ENCODE measurements at regions not wholly inside any gene's neighbourhood (a gene's known extent, or its start where the extent isn't known, plus 50 kb on each side); places are given as distances from the start of the nearest gene placed in this dataset.

DNA sequence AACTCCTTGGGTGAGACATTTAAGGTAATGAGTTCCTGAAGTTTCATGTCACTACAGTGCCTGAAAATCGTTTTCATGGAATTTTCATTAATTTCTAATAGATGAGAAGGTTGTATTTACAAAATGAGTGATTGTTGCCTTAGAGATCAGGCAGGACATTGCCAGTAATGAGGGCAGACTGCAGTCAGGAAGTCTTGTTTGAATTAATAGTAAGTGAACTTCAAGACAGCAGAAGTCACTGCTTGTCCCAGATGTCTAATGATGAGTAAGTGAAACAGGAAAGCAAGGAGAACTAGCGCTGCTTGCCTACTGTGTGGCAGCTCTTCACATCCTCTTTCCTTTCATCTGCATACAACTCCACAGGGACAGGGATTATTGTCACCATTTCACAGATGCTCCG is 237.4 kb downstream of the BAMBI start:
- Histone ChIP-seq H3K36me3 (ENCODE audit: insufficient read depth, low read length) (no peaks in the 10 kb centered on the region), H3K9me3 (ENCODE audit: control insufficient read depth, insufficient read depth, low read length) (no peaks in the 10 kb centered on the region), H3K4me1 (ENCODE audit: insufficient read depth, low read length) (no peaks in the 10 kb centered on the region), H3K9ac (ENCODE audit: low read depth, low read length) (no peak overlapping the region)

DNA sequence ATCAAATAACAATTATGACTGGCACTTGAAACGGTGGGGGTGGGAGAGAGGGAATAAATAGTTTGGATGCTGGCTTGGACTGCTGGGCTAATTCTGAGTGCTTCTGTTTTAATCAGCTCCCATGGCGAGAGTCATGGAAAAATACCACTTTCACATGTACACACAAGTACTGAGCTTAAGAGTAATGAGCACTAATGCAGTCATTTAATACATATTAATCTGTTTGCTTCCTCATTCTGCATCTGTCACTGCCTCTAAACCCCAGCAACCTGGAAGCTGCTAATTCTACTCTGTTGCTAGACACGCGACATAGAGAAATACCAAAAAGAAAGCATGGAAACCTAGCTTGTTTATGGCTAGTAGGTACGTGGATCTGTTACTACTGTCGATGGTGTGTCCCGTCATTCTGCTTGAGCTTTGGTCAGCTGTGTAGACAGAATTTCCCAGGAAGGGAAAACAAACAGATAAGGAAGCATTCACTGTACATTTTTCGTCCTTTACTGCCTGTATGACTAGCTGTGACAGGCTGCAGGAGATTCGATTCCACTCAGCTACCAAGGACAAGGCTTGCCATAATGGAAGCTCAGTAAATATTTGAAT is 238.8 kb downstream of the BAMBI start:
- H3K36me3 ChIP-seq (ENCODE audit: insufficient read depth, low read length): no peaks in the 10 kb centered on the region
- no peak overlapping the region for H3K9ac ChIP-seq (ENCODE audit: low read depth, low read length)
- H3K9me3 ChIP-seq (ENCODE audit: control insufficient read depth, insufficient read depth, low read length): no peaks in the 10 kb centered on the region
- H3K4me1 ChIP-seq (ENCODE audit: insufficient read depth, low read length): no peaks in the 10 kb centered on the region

DNA sequence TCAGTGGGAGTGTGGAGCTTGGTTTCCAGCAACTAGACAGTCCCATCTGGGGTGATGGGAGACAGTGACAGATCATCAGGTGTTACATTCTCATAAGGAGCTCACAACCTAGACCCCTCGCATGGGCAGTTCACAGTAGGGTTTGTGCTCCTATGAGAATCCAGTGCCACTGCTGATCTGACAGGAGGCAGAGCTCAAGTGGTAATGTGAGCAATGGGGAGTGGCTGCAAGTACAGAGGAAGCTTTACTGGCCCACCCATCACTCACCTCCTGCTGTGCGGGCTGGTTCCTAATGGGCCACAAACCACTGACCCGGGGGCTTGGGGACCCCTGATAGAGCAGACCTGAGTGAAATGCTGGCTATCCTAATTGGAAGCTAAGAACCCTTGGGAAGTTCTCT is 242.8 kb downstream of the BAMBI start:
- no peaks in the 10 kb centered on the region for H3K4me1 ChIP-seq (ENCODE audit: insufficient read depth, low read length)
- peaks cover 6% of the 10 kb centered on the region; the same call in 1 of the 2 replicates for H3K9me3 ChIP-seq (ENCODE audit: control insufficient read depth, insufficient read depth, low read length)
- H3K9ac ChIP-seq (ENCODE audit: low read depth, low read length): no peak overlapping the region
- no peaks in the 10 kb centered on the region for H3K36me3 ChIP-seq (ENCODE audit: insufficient read depth, low read length)

DNA sequence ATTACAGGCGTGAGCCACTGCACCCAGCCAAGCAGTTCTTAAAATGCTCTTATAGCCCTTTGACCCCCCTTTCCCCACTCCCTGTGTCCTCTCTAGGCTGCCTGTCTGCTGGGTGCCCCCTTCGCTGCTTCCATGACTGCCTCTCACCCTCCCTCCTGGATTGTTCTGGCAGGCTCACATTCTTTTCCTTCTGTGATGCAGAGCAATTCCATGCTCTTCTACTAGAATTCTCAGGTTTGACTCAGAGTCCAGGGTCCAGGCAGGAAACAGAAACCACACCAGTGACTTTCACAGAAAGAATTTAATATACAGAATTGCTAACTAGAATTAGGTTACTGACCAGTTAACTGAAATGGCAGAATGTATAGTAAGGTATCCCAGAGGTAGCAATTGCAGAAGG is 244.8 kb downstream of the BAMBI start:
- H3K9ac ChIP-seq (ENCODE audit: low read depth, low read length): no peak overlapping the region
- peaks cover 6% of the 10 kb centered on the region; the same call in 1 of the 2 replicates for H3K9me3 ChIP-seq (ENCODE audit: control insufficient read depth, insufficient read depth, low read length)
- no peaks in the 10 kb centered on the region for H3K4me1 ChIP-seq (ENCODE audit: insufficient read depth, low read length)
- H3K36me3 ChIP-seq (ENCODE audit: insufficient read depth, low read length): no peaks in the 10 kb centered on the region

DNA sequence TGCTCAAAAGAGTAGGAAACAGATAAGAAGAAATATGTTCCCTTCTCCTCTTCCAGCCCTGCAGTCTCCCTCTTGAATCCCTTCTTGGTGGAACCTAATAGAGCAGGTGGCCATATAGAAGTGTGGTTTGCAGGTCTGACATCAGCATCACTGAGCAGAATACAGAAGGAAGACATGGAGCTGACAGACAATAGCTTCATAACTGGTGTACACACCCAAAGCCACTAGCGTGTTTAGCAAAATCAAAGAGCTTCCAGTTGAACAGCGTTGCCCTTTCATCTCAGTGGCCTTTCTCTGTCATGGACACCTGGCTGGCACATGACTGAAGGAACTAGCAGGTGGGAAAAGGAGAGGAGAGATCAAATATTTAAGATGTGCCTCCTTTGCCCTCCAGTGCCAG is 245.5 kb downstream of the BAMBI start:
- Histone ChIP-seq H3K36me3 (ENCODE audit: insufficient read depth, low read length) (no peaks in the 10 kb centered on the region), H3K9ac (ENCODE audit: low read depth, low read length) (no peak overlapping the region), H3K9me3 (ENCODE audit: control insufficient read depth, insufficient read depth, low read length) (peaks cover 6% of the 10 kb centered on the region; the same call in 1 of the 2 replicates), H3K4me1 (ENCODE audit: insufficient read depth, low read length) (no peaks in the 10 kb centered on the region)

DNA sequence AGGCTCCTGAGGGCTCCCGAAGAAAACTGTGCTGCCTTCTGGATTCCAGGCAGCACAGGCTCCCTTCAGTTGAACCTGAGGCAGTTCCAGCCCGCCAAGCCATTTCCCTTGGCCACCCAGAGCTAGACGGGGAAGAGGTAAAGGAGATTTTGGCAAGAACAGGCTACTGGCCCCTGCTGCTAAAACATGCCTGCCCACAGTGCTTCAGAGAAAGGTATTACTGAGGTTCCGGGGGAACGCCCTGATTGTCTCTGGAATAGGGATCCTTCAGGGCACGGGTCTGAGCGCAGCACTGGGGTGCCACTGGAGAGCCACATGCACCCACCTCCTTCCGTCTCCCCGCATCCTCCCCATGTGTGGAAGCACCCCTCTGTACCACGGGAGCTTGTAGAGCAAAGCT is 247.4 kb downstream of the BAMBI start:
- Histone ChIP-seq H3K9ac (ENCODE audit: low read depth, low read length) (no peak overlapping the region), H3K36me3 (ENCODE audit: insufficient read depth, low read length) (no peaks in the 10 kb centered on the region), H3K4me1 (ENCODE audit: insufficient read depth, low read length) (no peaks in the 10 kb centered on the region), H3K9me3 (ENCODE audit: control insufficient read depth, insufficient read depth, low read length) (peaks cover 8% of the 10 kb centered on the region)

DNA sequence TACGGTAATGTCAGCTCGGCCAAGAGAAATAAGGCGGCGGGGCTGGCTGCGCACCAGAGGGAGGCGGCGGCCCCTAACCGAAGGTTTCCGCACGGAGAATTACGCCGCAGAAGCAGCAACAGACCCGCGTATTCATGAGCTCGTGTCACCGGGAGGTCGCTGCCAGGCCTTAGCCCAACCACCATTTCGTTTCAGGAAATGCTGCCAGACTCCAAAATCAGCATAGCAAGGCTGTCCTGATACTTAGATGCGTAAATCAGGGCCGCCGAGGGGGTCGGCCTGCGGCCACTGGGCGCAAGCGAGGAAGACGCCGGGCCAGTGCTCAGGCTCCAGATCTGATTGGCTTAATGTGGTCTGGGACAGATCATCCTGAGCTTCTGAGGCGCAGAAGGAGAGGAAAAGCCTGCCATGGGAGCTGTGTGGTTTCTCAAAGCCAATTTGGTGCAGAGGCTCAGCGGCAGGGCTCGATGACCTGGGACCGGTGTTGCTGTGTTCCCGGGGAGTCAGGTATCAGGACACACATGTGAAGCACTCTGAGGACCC is 247.9 kb downstream of the BAMBI start:
- H3K9ac ChIP-seq (ENCODE audit: low read depth, low read length): no peak overlapping the region
- no peaks in the 10 kb centered on the region for H3K4me1 ChIP-seq (ENCODE audit: insufficient read depth, low read length)
- no peaks in the 10 kb centered on the region for H3K36me3 ChIP-seq (ENCODE audit: insufficient read depth, low read length)
- H3K9me3 ChIP-seq (ENCODE audit: control insufficient read depth, insufficient read depth, low read length): peaks cover 10% of the 10 kb centered on the region

DNA sequence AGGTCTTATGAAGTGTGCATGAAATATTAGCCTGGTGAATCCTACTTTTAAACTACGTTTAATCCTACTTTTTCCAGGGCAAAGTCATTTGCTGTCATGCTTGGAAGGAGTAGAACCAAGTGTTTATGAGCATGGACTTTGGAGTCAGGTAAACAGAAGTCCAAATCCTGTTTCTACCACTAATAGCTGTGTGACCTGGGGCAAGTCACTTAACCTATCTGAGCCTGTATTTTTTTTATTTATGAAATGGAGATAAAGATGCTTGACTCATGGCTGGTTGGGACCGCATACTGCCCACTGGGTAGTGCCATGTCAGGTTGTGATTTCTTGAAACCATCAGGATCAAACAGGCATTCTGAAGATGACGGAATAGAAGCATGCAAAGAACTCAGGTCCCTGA is 249.6 kb downstream of the BAMBI start:
- no peaks in the 10 kb centered on the region for H3K36me3 ChIP-seq (ENCODE audit: insufficient read depth, low read length)
- no peaks in the 10 kb centered on the region for H3K4me1 ChIP-seq (ENCODE audit: insufficient read depth, low read length)

DNA sequence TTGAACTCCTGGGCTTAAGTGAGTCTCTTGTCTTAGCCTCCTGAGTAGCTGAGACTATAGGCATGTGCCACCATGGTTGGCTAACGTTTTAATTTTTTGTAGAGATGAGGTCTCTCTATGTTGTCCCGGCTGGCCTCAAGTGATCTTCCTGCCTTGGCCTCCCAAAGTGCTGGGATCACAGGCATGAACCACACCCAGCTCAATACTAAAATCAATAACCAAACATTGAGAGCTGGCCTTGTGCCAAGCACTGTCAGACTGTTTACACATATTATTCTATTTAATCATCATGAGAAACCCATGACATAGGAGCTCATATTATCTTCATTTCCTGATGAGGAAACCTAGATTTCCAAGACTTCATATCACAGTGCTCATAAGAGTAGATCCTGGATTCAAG is 251.2 kb downstream of the BAMBI start:
- Histone ChIP-seq H3K36me3 (ENCODE audit: insufficient read depth, low read length) (no peaks in the 10 kb centered on the region), H3K9ac (ENCODE audit: low read depth, low read length) (no peak overlapping the region), H3K9me3 (ENCODE audit: control insufficient read depth, insufficient read depth, low read length) (peaks cover 4% of the 10 kb centered on the region; the same call in 1 of the 2 replicates), H3K4me1 (ENCODE audit: insufficient read depth, low read length) (no peaks in the 10 kb centered on the region)

More for the DNA sequence above, 249.6 kb downstream of the BAMBI start:
- peaks cover 10% of the 10 kb centered on the region for H3K9me3 ChIP-seq (ENCODE audit: control insufficient read depth, insufficient read depth, low read length)
- no peak overlapping the region for H3K9ac ChIP-seq (ENCODE audit: low read depth, low read length)

DNA sequence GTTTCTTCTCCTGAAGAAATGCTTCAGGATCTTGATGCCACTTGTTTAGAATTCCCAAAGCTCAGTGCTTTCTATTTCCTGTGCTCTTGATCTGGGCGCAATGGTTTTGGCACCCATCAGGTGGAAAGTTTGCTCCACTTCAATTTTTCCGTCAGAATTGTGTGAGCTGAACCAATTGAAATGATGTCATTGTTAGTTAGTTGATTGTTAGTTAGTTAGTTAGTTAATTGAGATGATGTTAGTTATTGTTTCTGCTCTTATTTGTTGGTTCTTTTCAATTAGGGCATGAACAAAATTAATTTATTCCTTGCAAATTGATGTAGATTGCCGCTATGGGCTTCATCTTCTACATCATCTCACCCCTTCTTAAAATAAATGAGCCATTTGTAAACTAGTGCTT is 252.6 kb downstream of the BAMBI start:
- no peaks in the 10 kb centered on the region for H3K4me1 ChIP-seq (ENCODE audit: insufficient read depth, low read length)
- H3K9ac ChIP-seq (ENCODE audit: low read depth, low read length): no peak overlapping the region

DNA sequence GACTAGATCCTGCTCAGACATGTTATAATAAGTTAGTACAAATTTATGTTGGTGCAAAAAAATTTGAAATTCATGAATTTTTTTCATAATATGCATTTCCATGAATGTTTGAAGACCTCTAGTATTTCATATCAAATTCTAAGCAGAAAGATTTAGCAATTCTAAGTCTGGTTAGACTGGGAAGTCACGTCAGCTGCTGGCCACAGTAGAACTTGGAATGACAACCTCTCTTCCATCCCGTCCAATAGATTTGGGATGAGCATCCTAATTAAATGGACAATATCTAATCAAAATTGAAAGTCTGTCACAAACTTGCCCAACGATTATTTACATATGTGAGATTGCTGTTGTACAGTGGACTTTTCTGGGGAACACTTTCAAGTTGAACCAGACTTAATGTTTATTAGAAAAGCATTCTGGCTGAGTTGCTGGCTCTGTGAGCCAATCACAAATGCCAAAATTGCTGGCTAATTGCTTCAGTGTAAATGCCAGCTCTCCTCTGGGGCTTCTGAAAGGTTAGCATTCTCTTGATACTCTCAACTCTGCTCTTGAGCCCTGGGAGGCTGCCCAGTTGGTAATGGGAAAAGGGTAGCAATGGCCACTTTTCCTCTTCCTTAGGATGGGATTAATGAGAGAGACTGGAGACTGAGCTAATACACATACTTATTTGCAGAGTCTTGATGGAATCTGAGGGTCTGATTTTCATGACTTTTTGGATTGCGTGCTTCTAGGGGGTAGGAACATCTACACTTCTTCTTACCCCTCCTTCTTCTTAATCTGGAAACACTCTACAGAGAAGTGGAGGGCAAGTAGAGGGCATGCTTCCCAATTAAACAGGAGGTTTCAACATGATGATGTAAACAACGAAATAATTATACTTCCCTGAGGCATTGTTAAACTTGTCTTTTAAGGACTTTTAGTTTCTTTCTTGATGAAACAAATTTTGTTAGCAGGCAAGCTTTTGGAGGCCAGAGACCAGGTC is 253.5 kb downstream of the BAMBI start:
- Histone ChIP-seq H3K9me3 (ENCODE audit: control insufficient read depth, insufficient read depth, low read length) (peaks cover 4% of the 10 kb centered on the region; the same call in 1 of the 2 replicates), H3K4me1 (ENCODE audit: insufficient read depth, low read length) (no peaks in the 10 kb centered on the region), H3K36me3 (ENCODE audit: insufficient read depth, low read length) (no peaks in the 10 kb centered on the region), H3K9ac (ENCODE audit: low read depth, low read length) (no peak overlapping the region)

More for the DNA sequence above, 252.6 kb downstream of the BAMBI start:
- peaks cover 4% of the 10 kb centered on the region; the same call in 1 of the 2 replicates for H3K9me3 ChIP-seq (ENCODE audit: control insufficient read depth, insufficient read depth, low read length)
- no peaks in the 10 kb centered on the region for H3K36me3 ChIP-seq (ENCODE audit: insufficient read depth, low read length)

DNA sequence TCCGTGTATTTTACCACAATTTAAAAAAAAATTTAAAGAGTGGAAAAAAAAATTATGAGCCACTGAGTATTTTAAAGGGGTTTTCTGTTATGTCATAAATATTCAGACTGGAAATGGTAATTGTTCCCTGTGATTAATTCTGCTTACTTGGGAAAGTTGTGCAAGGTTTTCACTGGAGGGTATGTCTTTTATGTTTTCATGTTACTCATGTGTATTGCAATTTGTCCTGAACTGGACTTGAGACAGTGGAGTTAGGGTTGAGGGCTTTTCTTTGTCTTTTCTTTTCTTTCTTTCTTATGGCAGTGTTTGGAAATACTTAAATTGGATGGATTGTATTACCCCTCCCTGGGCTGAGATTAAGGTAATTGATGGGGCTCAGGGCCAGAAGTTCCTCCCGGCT is 257.7 kb downstream of the BAMBI start:
- Histone ChIP-seq H3K4me1 (ENCODE audit: insufficient read depth, low read length) (no peaks in the 10 kb centered on the region), H3K9me3 (ENCODE audit: control insufficient read depth, insufficient read depth, low read length) (no peaks in the 10 kb centered on the region), H3K9ac (ENCODE audit: low read depth, low read length) (no peak overlapping the region), H3K36me3 (ENCODE audit: insufficient read depth, low read length) (no peaks in the 10 kb centered on the region)

DNA sequence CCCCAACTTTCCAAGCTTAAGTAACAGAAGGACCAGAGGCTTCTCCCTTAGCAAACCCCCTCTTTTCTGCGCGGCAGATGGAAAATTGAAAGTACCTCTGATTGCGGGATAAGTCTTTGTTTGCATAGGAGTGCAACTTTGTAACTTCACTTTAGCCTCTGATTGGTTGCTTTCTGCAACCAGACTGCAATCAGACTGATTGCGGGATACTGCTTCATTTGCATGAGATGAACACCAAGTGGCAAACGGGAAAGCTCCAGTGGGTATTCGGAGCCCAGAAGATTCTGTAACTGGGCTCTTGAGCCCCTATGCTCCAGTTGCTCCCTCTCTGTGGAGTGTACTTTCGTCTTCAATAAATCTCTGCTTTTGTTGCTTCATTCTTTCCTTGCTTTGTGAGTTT is 260.6 kb downstream of the BAMBI start:
- H3K9ac ChIP-seq (ENCODE audit: low read depth, low read length): no peak overlapping the region

DNA sequence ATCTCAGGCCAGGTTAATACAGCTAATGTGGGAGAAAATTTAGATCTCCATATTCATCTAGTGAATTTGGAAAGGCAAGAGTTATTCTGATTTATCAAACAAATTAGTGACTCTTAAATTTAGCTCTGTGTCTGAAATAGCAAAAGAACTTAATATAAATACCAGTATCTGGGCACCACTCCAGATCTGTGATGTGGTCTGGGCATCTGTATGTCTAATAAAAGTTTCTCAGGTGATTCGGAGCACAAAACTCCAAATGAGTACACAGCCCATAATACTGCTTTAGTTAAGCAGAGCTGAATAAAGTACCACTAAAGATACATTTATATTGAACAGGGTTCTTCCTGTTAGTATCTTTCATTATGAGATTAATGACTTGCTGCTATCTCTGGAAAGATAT is 261.4 kb downstream of the BAMBI start:
- no peaks in the 10 kb centered on the region for H3K36me3 ChIP-seq (ENCODE audit: insufficient read depth, low read length)
- no peaks in the 10 kb centered on the region for H3K9me3 ChIP-seq (ENCODE audit: control insufficient read depth, insufficient read depth, low read length)
- H3K9ac ChIP-seq (ENCODE audit: low read depth, low read length): no peak overlapping the region
- H3K4me1 ChIP-seq (ENCODE audit: insufficient read depth, low read length): peaks cover 5% of the 10 kb centered on the region; the same call in 1 of the 2 replicates

More for the DNA sequence above, 260.6 kb downstream of the BAMBI start:
- Histone ChIP-seq H3K4me1 (ENCODE audit: insufficient read depth, low read length) (peaks cover 5% of the 10 kb centered on the region; the same call in 1 of the 2 replicates), H3K36me3 (ENCODE audit: insufficient read depth, low read length) (no peaks in the 10 kb centered on the region), H3K9me3 (ENCODE audit: control insufficient read depth, insufficient read depth, low read length) (no peaks in the 10 kb centered on the region)
